ENCODE measurements at regions not wholly inside any gene's neighbourhood (a gene's known extent, or its start where the extent isn't known, plus 50 kb on each side); places are given as distances from the start of the nearest gene placed in this dataset.

GRCh38 chr10:123550675-123551096, 115.5 kb upstream of the GPR26 start:
- Mint-ChIP-seq H3K36me3 (ENCODE audit: low read depth) (no peaks in the 10 kb centered on the region), H3K4me3 (no peak overlapping the region), H3K9me3 (no peaks in the 10 kb centered on the region), H3K27me3 (ENCODE audit: insufficient read depth) (no peaks in the 10 kb centered on the region), H3K27ac (no peak overlapping the region), H3K4me1 (ENCODE audit: low read depth) (no peaks in the 10 kb centered on the region)
- no peak for DNase-seq (ENCODE audit: low spot score)
- intact Hi-C loops (cut with micrococcal nuclease), result no loop called here

GRCh38 chr10:123551259-123551658, 114.9 kb upstream of the GPR26 start:
- Mint-ChIP-seq H3K4me1 (ENCODE audit: low read depth) (no peaks in the 10 kb centered on the region), H3K27ac (no peak overlapping the region), H3K9me3 (no peaks in the 10 kb centered on the region), H3K27me3 (ENCODE audit: insufficient read depth) (peaks cover 2% of the 10 kb centered on the region), H3K36me3 (ENCODE audit: low read depth) (no peaks in the 10 kb centered on the region), H3K4me3 (no peak overlapping the region)
- no peak for DNase-seq (ENCODE audit: low spot score)
- intact Hi-C loops (cut with micrococcal nuclease), result no loop called here

GRCh38 chr10:123552760-123553554, 113.2 kb upstream of the GPR26 start:
- no peak overlapping the region for H3K4me3 Mint-ChIP-seq
- no peak for DNase-seq (ENCODE audit: low spot score)
- peaks cover 2% of the 10 kb centered on the region for H3K27me3 Mint-ChIP-seq (ENCODE audit: insufficient read depth)
- no peak overlapping the region for H3K27ac Mint-ChIP-seq
- intact Hi-C loops (cut with micrococcal nuclease), result no loop called here
- no peaks in the 10 kb centered on the region for H3K4me1 Mint-ChIP-seq (ENCODE audit: low read depth)
- H3K36me3 Mint-ChIP-seq (ENCODE audit: low read depth), result no peaks in the 10 kb centered on the region
- H3K9me3 Mint-ChIP-seq, result no peaks in the 10 kb centered on the region

- no peak overlapping the region for H3K27ac Mint-ChIP-seq
- no peak for DNase-seq (ENCODE audit: low spot score)
- no peaks in the 10 kb centered on the region for H3K9me3 Mint-ChIP-seq
- intact Hi-C loops (cut with micrococcal nuclease), result no loop called here
- no peaks in the 10 kb centered on the region for H3K4me1 Mint-ChIP-seq (ENCODE audit: low read depth)
- no peak overlapping the region for H3K4me3 Mint-ChIP-seq
- no peaks in the 10 kb centered on the region for H3K36me3 Mint-ChIP-seq (ENCODE audit: low read depth)
- peaks cover 2% of the 10 kb centered on the region for H3K27me3 Mint-ChIP-seq (ENCODE audit: insufficient read depth)
These were observed 112.2 kb upstream of the GPR26 start for GRCh38 chr10:123553810-123554430.

- Mint-ChIP-seq H3K4me1 (ENCODE audit: low read depth) (no peaks in the 10 kb centered on the region), H3K4me3 (no peak overlapping the region), H3K9me3 (no peaks in the 10 kb centered on the region), H3K36me3 (ENCODE audit: low read depth) (no peaks in the 10 kb centered on the region), H3K27ac (no peak overlapping the region), H3K27me3 (ENCODE audit: insufficient read depth) (peaks cover 4% of the 10 kb centered on the region)
- no peak for DNase-seq (ENCODE audit: low spot score)
- intact Hi-C loops (cut with micrococcal nuclease), result no loop called here
These were observed 111.5 kb upstream of the GPR26 start for GRCh38 chr10:123554656-123555055.

GRCh38 chr10:123555616-123556015, 110.5 kb upstream of the GPR26 start:
- Mint-ChIP-seq H3K36me3 (ENCODE audit: low read depth) (no peaks in the 10 kb centered on the region), H3K27me3 (ENCODE audit: insufficient read depth) (peaks cover 4% of the 10 kb centered on the region), H3K4me3 (no peak overlapping the region), H3K27ac (no peak overlapping the region), H3K4me1 (ENCODE audit: low read depth) (no peaks in the 10 kb centered on the region), H3K9me3 (no peaks in the 10 kb centered on the region)
- intact Hi-C loops (cut with micrococcal nuclease), result no loop called here
- no peak for DNase-seq (ENCODE audit: low spot score)

GRCh38 chr10:123556049-123556448, 110.1 kb upstream of the GPR26 start:
- no peak overlapping the region for H3K27ac Mint-ChIP-seq
- no peaks in the 10 kb centered on the region for H3K9me3 Mint-ChIP-seq
- no peak overlapping the region for H3K4me3 Mint-ChIP-seq
- intact Hi-C loops (cut with micrococcal nuclease), result no loop called here
- no peaks in the 10 kb centered on the region for H3K36me3 Mint-ChIP-seq (ENCODE audit: low read depth)
- peaks cover 4% of the 10 kb centered on the region for H3K27me3 Mint-ChIP-seq (ENCODE audit: insufficient read depth)
- no peak for DNase-seq (ENCODE audit: low spot score)
- H3K4me1 Mint-ChIP-seq (ENCODE audit: low read depth), result no peaks in the 10 kb centered on the region

GRCh38 chr10:123556736-123557135, 109.4 kb upstream of the GPR26 start:
- H3K9me3 Mint-ChIP-seq, result no peaks in the 10 kb centered on the region
- DNase-seq (ENCODE audit: low spot score), result no peak
- peaks cover 4% of the 10 kb centered on the region for H3K27me3 Mint-ChIP-seq (ENCODE audit: insufficient read depth)
- no peak overlapping the region for H3K4me3 Mint-ChIP-seq
- no peaks in the 10 kb centered on the region for H3K4me1 Mint-ChIP-seq (ENCODE audit: low read depth)
- intact Hi-C loops (cut with micrococcal nuclease), result no loop called here
- no peaks in the 10 kb centered on the region for H3K36me3 Mint-ChIP-seq (ENCODE audit: low read depth)
- H3K27ac Mint-ChIP-seq, result no peak overlapping the region

GRCh38 chr10:123557366-123558108, 108.6 kb upstream of the GPR26 start:
- intact Hi-C loops (cut with micrococcal nuclease), result loop anchor here (2.0 kb wide), 3 partner anchors 537 to 991 kb away; no protein-coding TSS in a partner anchor
- no peak overlapping the region for H3K4me3 Mint-ChIP-seq
- H3K9me3 Mint-ChIP-seq, result no peaks in the 10 kb centered on the region
- DNase-seq (ENCODE audit: low spot score), result no peak
- no peaks in the 10 kb centered on the region for H3K4me1 Mint-ChIP-seq (ENCODE audit: low read depth)
- no peaks in the 10 kb centered on the region for H3K36me3 Mint-ChIP-seq (ENCODE audit: low read depth)
- H3K27ac Mint-ChIP-seq, result no peak overlapping the region
- H3K27me3 Mint-ChIP-seq (ENCODE audit: insufficient read depth), result peaks cover 6% of the 10 kb centered on the region

GRCh38 chr10:123558651-123559050, 107.5 kb upstream of the GPR26 start:
- intact Hi-C loops (cut with micrococcal nuclease), result loop anchor here (1.0 to 2.0 kb wide), 5 partner anchors 425 to 992 kb away; no protein-coding TSS in a partner anchor
- Mint-ChIP-seq H3K4me3 (no peak overlapping the region), H3K36me3 (ENCODE audit: low read depth) (no peaks in the 10 kb centered on the region), H3K4me1 (ENCODE audit: low read depth) (no peaks in the 10 kb centered on the region), H3K27me3 (ENCODE audit: insufficient read depth) (peaks cover 6% of the 10 kb centered on the region), H3K27ac (no peak overlapping the region), H3K9me3 (no peaks in the 10 kb centered on the region)
- no peak for DNase-seq (ENCODE audit: low spot score)

GRCh38 chr10:123559066-123559822, 106.9 kb upstream of the GPR26 start:
- Mint-ChIP-seq H3K36me3 (ENCODE audit: low read depth) (no peaks in the 10 kb centered on the region), H3K4me1 (ENCODE audit: low read depth) (no peaks in the 10 kb centered on the region), H3K4me3 (no peak overlapping the region), H3K27ac (no peak overlapping the region), H3K27me3 (ENCODE audit: insufficient read depth) (peaks cover 6% of the 10 kb centered on the region), H3K9me3 (no peaks in the 10 kb centered on the region)
- intact Hi-C loops (cut with micrococcal nuclease), result loop anchor here (1.0 to 2.0 kb wide), 5 partner anchors 426 to 992 kb away; no protein-coding TSS in a partner anchor
- DNase-seq (ENCODE audit: low spot score), result peak; percentile 44

GRCh38 chr10:123559823-123560092, 106.4 kb upstream of the GPR26 start:
- Mint-ChIP-seq H3K4me1 (ENCODE audit: low read depth) (no peaks in the 10 kb centered on the region), H3K36me3 (ENCODE audit: low read depth) (no peaks in the 10 kb centered on the region), H3K27me3 (ENCODE audit: insufficient read depth) (peaks cover 6% of the 10 kb centered on the region), H3K4me3 (no peak overlapping the region), H3K27ac (no peak overlapping the region), H3K9me3 (no peaks in the 10 kb centered on the region)
- no peak for DNase-seq (ENCODE audit: low spot score)
- intact Hi-C loops (cut with micrococcal nuclease), result loop anchor here (1.0 to 2.0 kb wide), 5 partner anchors 426 to 993 kb away; no protein-coding TSS in a partner anchor
